H9 (cell line): ENCODE measurements at regions not wholly inside any gene's neighbourhood (a gene's known extent, or its start where the extent isn't known, plus 50 kb on each side); places are given as distances from the start of the nearest gene placed in this dataset.

Experiments
- DNase-seq: peaks from one replicate; pipeline ENCODE4 v3.0.0-alpha.2; 2017
- H2AFZ ChIP-seq: one replicate; pipeline ENCODE4 v1.6.1; 2013; ENCODE audit warnings: mild to moderate bottlenecking, low read length, control low read depth, moderate library complexity
- H2AK5ac ChIP-seq: 2 replicates; pipeline ENCODE4 v1.6.1; 2013; ENCODE audit warnings: low read length, control low read depth, mixed read lengths; ENCODE audit not compliant: insufficient read length
- H2BK120ac ChIP-seq: one replicate; pipeline ENCODE4 v1.6.1; 2013; ENCODE audit warnings: low read depth, mild to moderate bottlenecking, low read length, control low read depth, inconsistent platforms; ENCODE audit not compliant: poor library complexity, severe bottlenecking
- H2BK12ac ChIP-seq: 2 replicates; pipeline ENCODE4 v1.6.1; 2013; ENCODE audit warnings: low read length, control low read depth, mixed read lengths, low read depth; ENCODE audit not compliant: insufficient read length
- H2BK15ac ChIP-seq: 2 replicates; pipeline ENCODE4 v1.6.1; 2013; ENCODE audit warnings: low read depth, low read length, control low read depth
- H2BK20ac ChIP-seq: one replicate; pipeline ENCODE4 v1.6.1; 2013; ENCODE audit warnings: low read depth, mild to moderate bottlenecking, low read length, control low read depth, inconsistent platforms; ENCODE audit not compliant: poor library complexity, severe bottlenecking
- H2BK5ac ChIP-seq: 2 replicates; pipeline ENCODE4 v1.6.1; 2013; ENCODE audit warnings: low read length, control low read depth, mixed read lengths; ENCODE audit not compliant: insufficient read length
- H3K14ac ChIP-seq: 2 replicates; pipeline ENCODE4 v1.6.1; 2013; ENCODE audit warnings: low read length, control low read depth; ENCODE audit not compliant: insufficient read depth
- H3K18ac ChIP-seq: 2 replicates; pipeline ENCODE4 v1.6.1; 2013; ENCODE audit warnings: low read depth, mild to moderate bottlenecking, mixed read lengths, low read length, control low read depth; ENCODE audit not compliant: insufficient read length
- H3K23ac ChIP-seq: 2 replicates; pipeline ENCODE4 v1.6.1; 2013; ENCODE audit warnings: low read length, control low read depth, mixed read lengths, low read depth; ENCODE audit not compliant: insufficient read length
- H3K23me2 ChIP-seq: 2 replicates; pipeline ENCODE4 v1.6.1; 2013; ENCODE audit warnings: low read depth, mild to moderate bottlenecking, mixed read lengths, low read length, control low read depth; ENCODE audit not compliant: insufficient read length, poor library complexity, severe bottlenecking
- H3K27ac ChIP-seq: 2 replicates; pipeline ENCODE4 v1.5.1; 2013; ENCODE audit warnings: low read length, control low read depth, mixed read lengths, low read depth; ENCODE audit not compliant: insufficient read length
- H3K27me3 ChIP-seq: 2 replicates; pipeline ENCODE4 v1.6.1; 2013; ENCODE audit warnings: low read length, control low read depth, inconsistent platforms; ENCODE audit not compliant: insufficient read depth
- H3K4ac ChIP-seq: 2 replicates; pipeline ENCODE4 v1.6.1; 2013; ENCODE audit warnings: low read depth, mild to moderate bottlenecking, control low read depth, inconsistent platforms, low read length, moderate library complexity
- H3K4me1 ChIP-seq: 2 replicates; pipeline ENCODE4 v1.6.1; 2013; ENCODE audit warnings: low read length, control low read depth, inconsistent platforms; ENCODE audit not compliant: insufficient read depth
- H3K4me2 ChIP-seq: 2 replicates; pipeline ENCODE4 v1.6.1; 2013; ENCODE audit warnings: low read length, control low read depth, mixed read lengths; ENCODE audit not compliant: insufficient read length, insufficient read depth
- H3K56ac ChIP-seq: 2 replicates; pipeline ENCODE4 v1.6.1; 2013; ENCODE audit warnings: low read depth, mild to moderate bottlenecking, mixed read lengths, low read length, control low read depth; ENCODE audit not compliant: insufficient read length
- H3K79me1 ChIP-seq: 2 replicates; pipeline ENCODE4 v1.6.1; 2013; ENCODE audit warnings: low read depth, mild to moderate bottlenecking, moderate library complexity, low read length, control low read depth, inconsistent platforms; ENCODE audit not compliant: insufficient read depth, poor library complexity, severe bottlenecking
- H3K79me2 ChIP-seq: 2 replicates; pipeline ENCODE4 v1.6.1; 2013; ENCODE audit warnings: low read length, control low read depth, inconsistent platforms; ENCODE audit not compliant: insufficient read depth
- H3K9ac ChIP-seq: 2 replicates; pipeline ENCODE4 v1.6.1; 2013; ENCODE audit warnings: low read length, control low read depth, mixed read lengths; ENCODE audit not compliant: insufficient read length; ENCODE audit errors: extremely low read depth
- H3K9me3 ChIP-seq: one replicate; pipeline ENCODE4 v1.6.1; 2013; ENCODE audit warnings: low read depth, low read length, inconsistent platforms; ENCODE audit not compliant: control insufficient read depth
- H3T11ph ChIP-seq: one replicate; pipeline ENCODE4 v1.6.1; 2013; ENCODE audit warnings: mild to moderate bottlenecking, low read length, control low read depth, inconsistent platforms
- H4K20me1 ChIP-seq: one replicate; pipeline ENCODE4 v1.6.1; 2013; ENCODE audit not compliant: control insufficient read depth, insufficient read length, insufficient read depth
- H4K5ac ChIP-seq: 2 replicates; pipeline ENCODE4 v1.6.1; 2013; ENCODE audit warnings: low read depth, mild to moderate bottlenecking, mixed read lengths, low read length, control low read depth; ENCODE audit not compliant: insufficient read length
- H4K8ac ChIP-seq: replicated peaks from 2 replicates; pipeline ENCODE4 v1.6.1; 2013; ENCODE audit warnings: low read length, control low read depth, mixed read lengths, low read depth; ENCODE audit not compliant: insufficient read length
- H4K91ac ChIP-seq: 2 replicates; pipeline ENCODE4 v1.6.1; 2013; ENCODE audit warnings: low read depth, mild to moderate bottlenecking, moderate library complexity, mixed read lengths, low read length, control low read depth; ENCODE audit not compliant: insufficient read length
- H3K27ac Mint-ChIP-seq, 3 experiments: 2 replicates in 2 of 3; 3 replicates in 1 of 3; pipeline ENCODE4 v1.8.0; 2020 to 2021; ENCODE audit warnings: mixed read lengths in 3 of 3, mild to moderate bottlenecking in 1 of 3, moderate library complexity in 1 of 3
- H3K27me3 Mint-ChIP-seq: 2 replicates; pipeline ENCODE4 v1.8.0; 2021; ENCODE audit warnings: low read depth, mild to moderate bottlenecking, moderate library complexity, mixed read lengths
- H3K36me3 Mint-ChIP-seq, 3 experiments: 2 replicates in 2 of 3; 3 replicates in 1 of 3; pipeline ENCODE4 v1.8.0; 2020 to 2021; ENCODE audit warnings: low read depth in 3 of 3, mixed read lengths in 3 of 3; ENCODE audit not compliant: insufficient read depth in 1 of 3
- H3K4me1 Mint-ChIP-seq, 2 experiments: 2 replicates each; pipeline ENCODE4 v1.8.0; 2020; ENCODE audit warnings: mixed read lengths in 2 of 2
- H3K4me3 Mint-ChIP-seq, 2 experiments: 2 replicates in 1 of 2; 3 replicates in 1 of 2; pipeline ENCODE4 v1.8.0; 2020 to 2021; ENCODE audit warnings: mild to moderate bottlenecking in 2 of 2, mixed read lengths in 2 of 2, moderate library complexity in 1 of 2
- H3K9me3 Mint-ChIP-seq, 2 experiments: 2 replicates in 1 of 2; 3 replicates in 1 of 2; pipeline ENCODE4 v1.8.0; 2020; ENCODE audit warnings: mild to moderate bottlenecking in 2 of 2, mixed read lengths in 2 of 2, moderate library complexity in 1 of 2
- CTCF ChIP-seq: fragments of 200-600 bp; sonication (generic); conservative IDR thresholded peaks from 3 replicates; pipeline ENCODE4 v1.8.0; 2021; ENCODE audit warnings: antibody characterized with exemption, mild to moderate bottlenecking
- WGBS: extraction: QIAGEN DNeasy Blood & Tissue Kit; methylation state at CpG from one replicate; pipeline ENCODE4 v1.1.7; 2013; ENCODE audit warnings: missing lambda C conversion rate, low lambda C conversion rate, mixed read lengths; ENCODE audit not compliant: insufficient read length; ENCODE audit errors: extremely low coverage; 5-methylcytosine and 5-hydroxymethylcytosine counted together

GRCh38 chr3:137065381-137065780 lies 107.6 kb downstream of the IL20RB start:
- Histone ChIP-seq H3K9ac (no peak overlapping the region), H2BK20ac (no peak overlapping the region), H4K20me1 (no peaks in the 10 kb centered on the region), H4K5ac (no peak overlapping the region), H3K27me3 (peaks cover 3% of the 10 kb centered on the region; the same call in 1 of the 2 replicates), H3K79me2 (no peaks in the 10 kb centered on the region), H3K4me1 (peaks cover 10% of the 10 kb centered on the region; the same call in 1 of the 2 replicates), H4K8ac (no peak overlapping the region), H3K23me2 (no peaks in the 10 kb centered on the region), H2AFZ (no peak overlapping the region), H3K23ac (no peak overlapping the region), H3K79me1 (no peaks in the 10 kb centered on the region), H3K4me2 (peak overlapping the region; percentile 24), H3T11ph (no peak overlapping the region), H4K91ac (no peak overlapping the region), H3K9me3 (no peaks in the 10 kb centered on the region), H2BK120ac (no peak overlapping the region), H2BK5ac (no peak overlapping the region), H3K18ac (no peak overlapping the region), H2BK12ac (no peak overlapping the region), H2AK5ac (no peak overlapping the region), H2BK15ac (no peak overlapping the region), H3K27ac (no peak overlapping the region), H3K14ac (no peak overlapping the region), H3K56ac (no peak overlapping the region), H3K4ac (no peak overlapping the region)
- Mint-ChIP-seq H3K27ac (peak overlapping the region; percentile 41 to 82 (median 55); a peak in 4 of 7 replicates), H3K9me3 (peaks cover 0 to 3% of the 10 kb centered on the region in 2 experiments; a peak in 1 of 5 replicates), H3K4me1 (peaks cover 34 to 43% of the 10 kb centered on the region in 2 experiments), H3K36me3 (peaks cover 0 to 6% (median 5%) of the 10 kb centered on the region in 3 experiments; a peak in 2 of 7 replicates), H3K4me3 (peak overlapping the region; percentile 24 to 25; a peak in 4 of 5 replicates), H3K27me3 (peaks cover 22% of the 10 kb centered on the region)
- WGBS, result no CpG with 5 or more reads among the region's 1 CpG
- no peak for TF ChIP-seq CTCF
- peak; percentile 46 for DNase-seq
